GM12874 (cell line): ENCODE measurements at regions not wholly inside any gene's neighbourhood (a gene's known extent, or its start where the extent isn't known, plus 50 kb on each side); places are given as distances from the start of the nearest gene placed in this dataset.

Experiments
- CTCF ChIP-seq: IDR thresholded peaks from 2 replicates; pipeline ENCODE4 v1.5.1; 2011; ENCODE audit warnings: low read depth, mild to moderate bottlenecking, control low read depth, low read length, moderate library complexity; ENCODE audit not compliant: insufficient read depth

GRCh38 chr14:43175896-43176295 lies 1331.2 kb downstream of the FSCB start:
- no peak for TF ChIP-seq CTCF

DNA sequence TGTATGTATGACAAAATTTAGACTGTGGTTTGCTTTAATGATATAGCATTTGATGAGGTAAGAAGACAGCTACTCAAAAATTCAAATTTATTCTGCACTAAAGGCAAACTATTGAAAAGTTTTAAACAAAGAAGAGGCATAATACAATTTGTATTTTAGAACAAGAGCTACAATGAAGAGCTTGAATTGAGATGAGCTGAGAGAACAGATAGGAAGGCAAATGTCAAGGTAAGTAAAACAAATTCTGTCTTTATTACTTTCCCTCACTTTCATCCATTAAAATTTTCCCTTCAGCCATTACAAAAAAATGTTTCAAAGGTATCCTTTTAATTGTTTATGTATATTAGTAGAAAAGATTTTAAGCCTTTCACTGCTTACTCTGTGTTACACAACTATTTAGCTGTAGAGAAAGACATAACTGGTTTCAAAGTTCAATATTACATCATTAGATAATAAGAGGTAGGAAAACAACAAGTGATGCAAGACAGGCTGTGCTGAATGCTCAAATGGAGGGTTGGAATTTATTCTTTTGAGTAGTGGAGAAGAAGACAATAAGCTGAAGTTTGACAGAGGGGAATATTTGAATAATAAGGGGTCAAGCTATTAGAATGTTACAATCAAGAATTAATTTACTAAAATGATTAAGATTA lies 1334.1 kb downstream of the FSCB start:
- no peak for TF ChIP-seq CTCF

DNA sequence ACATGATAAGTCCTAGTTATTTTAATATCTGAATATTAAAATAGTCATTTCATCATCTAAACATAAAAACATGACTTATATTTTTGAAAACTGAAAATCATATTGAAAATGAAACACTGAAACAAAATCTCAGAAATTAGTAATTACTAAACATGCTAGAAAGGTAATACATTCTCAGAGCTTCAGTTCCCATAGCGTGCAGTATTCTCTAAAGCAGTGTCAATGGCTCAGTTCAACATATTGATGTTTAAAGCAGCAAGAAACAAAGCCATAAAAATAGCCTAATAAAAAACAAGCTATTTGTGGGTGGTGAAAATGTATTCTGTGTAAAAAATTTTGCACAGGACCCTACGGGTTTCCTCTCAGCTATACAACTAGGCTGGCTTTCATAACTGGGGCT lies 1337.4 kb downstream of the FSCB start:
- no peak for TF ChIP-seq CTCF

DNA sequence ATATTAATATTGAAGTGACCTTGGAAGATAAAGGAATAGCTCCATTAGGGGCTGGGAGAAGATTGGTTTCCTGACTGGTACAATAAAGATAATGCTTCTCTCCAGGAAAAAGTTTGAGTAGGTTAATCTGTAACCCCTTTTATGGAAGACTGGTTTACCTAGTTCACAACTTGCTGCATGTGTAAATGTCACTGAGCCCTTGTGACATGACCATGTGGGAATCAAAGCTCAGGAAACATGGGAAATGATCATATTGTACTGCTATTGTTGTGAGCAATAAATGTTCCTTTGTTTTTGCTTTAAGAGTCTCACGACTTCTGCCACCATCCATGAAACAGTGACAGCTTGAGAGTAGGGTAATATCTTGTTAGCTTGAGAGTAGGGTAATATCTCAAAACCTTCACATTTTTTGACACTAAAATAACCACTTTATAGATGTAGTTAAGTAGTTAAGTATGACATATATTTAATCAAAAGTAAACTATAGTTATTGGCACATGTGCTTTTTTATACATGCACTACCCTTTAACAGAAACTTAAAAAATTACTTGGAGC lies 1338.6 kb downstream of the FSCB start:
- TF ChIP-seq CTCF: no peak

DNA sequence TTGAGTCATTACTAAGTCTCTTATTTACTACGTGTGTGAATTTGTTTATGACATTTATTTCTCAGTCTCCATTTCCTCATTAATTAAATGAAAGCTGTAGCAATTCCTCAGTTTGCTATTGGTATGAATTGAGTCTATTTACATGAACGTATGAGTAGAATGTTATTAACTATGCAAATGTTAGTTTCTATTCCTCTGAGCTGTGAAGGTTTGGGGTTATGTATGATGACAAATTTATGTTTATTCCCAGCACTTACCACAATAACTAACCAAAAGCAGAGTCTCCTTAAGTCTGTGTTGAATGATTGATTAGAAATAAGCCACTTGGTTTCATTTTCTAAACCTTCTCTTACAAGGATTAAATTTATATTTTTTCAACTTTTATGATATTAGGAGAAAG lies 1340.9 kb downstream of the FSCB start:
- no peak for TF ChIP-seq CTCF

DNA sequence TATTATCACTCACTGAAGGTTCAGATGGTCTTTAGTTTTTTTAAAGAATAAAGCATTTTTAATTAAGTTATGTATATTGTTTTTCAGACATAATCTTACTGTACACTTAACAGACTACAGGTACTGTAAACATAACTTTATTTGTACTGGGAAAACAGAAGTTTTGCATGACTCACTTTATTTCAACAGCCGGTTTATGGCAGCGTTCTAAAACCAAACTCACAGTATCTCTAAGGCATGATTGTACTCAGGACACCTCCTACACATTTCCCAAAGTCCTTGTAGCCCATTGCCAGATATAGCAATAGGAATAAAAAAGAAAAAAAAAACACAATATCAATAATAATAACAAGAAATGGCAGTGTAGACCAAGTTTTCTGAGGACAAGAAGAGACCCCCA lies 1341.4 kb downstream of the FSCB start:
- TF ChIP-seq CTCF: no peak

DNA sequence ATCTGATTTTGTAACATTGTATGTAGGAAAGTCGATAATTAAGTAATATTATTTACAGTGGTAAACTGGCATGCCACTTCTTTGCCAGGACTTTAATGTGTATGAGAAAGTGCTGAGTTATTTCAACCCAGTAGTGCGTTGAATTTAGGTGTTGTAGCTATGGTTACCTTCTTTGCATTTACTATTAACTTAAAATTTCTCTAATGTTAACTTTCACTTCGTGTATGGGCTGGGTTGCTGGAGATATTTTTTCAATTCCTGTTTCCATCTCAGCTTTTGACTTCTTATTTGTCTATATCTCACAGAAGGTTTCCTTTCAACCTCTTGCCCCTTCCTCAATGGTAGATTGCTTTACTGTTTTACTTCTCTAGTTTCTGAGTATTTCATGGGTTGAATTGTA lies 1345.6 kb downstream of the FSCB start:
- TF ChIP-seq CTCF: no peak

- TF ChIP-seq CTCF: no peak
These were observed 1349.4 kb downstream of the FSCB start for GRCh38 chr14:43157661-43158060.
